ENCODE measurements at regions not wholly inside any gene's neighbourhood (a gene's known extent, or its start where the extent isn't known, plus 50 kb on each side); places are given as distances from the start of the nearest gene placed in this dataset.

DNA sequence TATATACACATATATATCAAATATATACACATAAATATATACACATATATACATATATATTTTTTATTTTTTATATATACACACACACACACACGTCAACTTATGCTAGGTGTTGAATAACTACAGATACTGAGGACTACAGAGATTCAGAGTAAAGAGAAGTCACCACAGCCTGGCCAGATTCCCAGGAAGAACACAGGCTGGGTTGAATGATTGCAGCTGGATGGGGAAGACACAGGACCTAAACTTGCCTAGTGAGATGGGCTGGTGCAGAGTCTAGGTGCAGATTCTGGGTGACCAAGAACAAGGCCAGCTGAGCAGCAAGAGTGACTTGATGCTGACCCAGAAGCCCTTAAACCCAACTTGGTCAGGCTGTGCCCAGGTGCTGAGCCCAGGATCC, 241.3 kb downstream of the KCTD12 start:
- Histone ChIP-seq H3K79me2 (ENCODE audit: insufficient read depth) (no peaks in the 10 kb centered on the region), H3K4me3 (ENCODE audit: low read depth in 2 of 2, low read length in 1 of 2) (no peak overlapping the region), H3K9me3 (no peaks in the 10 kb centered on the region), H3K4me1 (ENCODE audit: control insufficient read depth in 1 of 2, insufficient read depth in 2 of 2, low read depth in 1 of 2, low read length in 1 of 2) (no peaks in the 10 kb centered on the region; a peak in 2 of 4 replicates), H3K36me3 (replicated peaks in 1 of 2; ENCODE audit: control insufficient read depth in 1 of 2, insufficient read depth in 2 of 2, low read length in 1 of 2) (no peaks in the 10 kb centered on the region), H3K9ac (no peak overlapping the region), H3K27ac (ENCODE audit: low read depth in 2 of 2, low read length in 1 of 2) (no peak overlapping the region), H3F3A (replicated peaks; ENCODE audit: insufficient read depth) (peaks cover 4% of the 10 kb centered on the region), H3K27me3 (ENCODE audit: insufficient read depth) (no peaks in the 10 kb centered on the region), H4K20me1 (ENCODE audit: insufficient read depth) (no peaks in the 10 kb centered on the region), H3K4me2 (no peak overlapping the region), H3K9me2 (no peaks in the 10 kb centered on the region), H2AFZ (ENCODE audit: low read depth) (no peak overlapping the region)
- CTCF ChIA-PET: interaction anchor here (1.3 kb wide), 1 partner anchor 12 kb away, joined by 4 read pairs; no protein-coding TSS in a partner anchor
- POLR2A ChIA-PET: no interaction called here
- WGBS (ENCODE audit: low lambda C conversion rate): 0% methylated on average over 1 of the region's 1 CpG
- TF ChIP-seq RCOR1 (IDR thresholded peaks at IDR 0.05; ENCODE audit: low read length): no peak
- no peak for TF ChIP-seq NFIC (IDR thresholded peaks at IDR 0.05; ENCODE audit: borderline replicate concordance)
- no peak for TF ChIP-seq TCF12 (IDR thresholded peaks at IDR 0.05)
- no peak for TF ChIP-seq USF1 (IDR thresholded peaks at IDR 0.05; ENCODE audit: borderline replicate concordance, low read depth)
- TF ChIP-seq FOXJ3 (CRISPR knock-in tag; IDR thresholded peaks at IDR 0.05): no peak
- TF ChIP-seq SIN3A (IDR thresholded peaks at IDR 0.05; ENCODE audit: borderline replicate concordance, low read depth, low read length): no peak
- TF ChIP-seq EZH2phosphoT487 (IDR thresholded peaks at IDR 0.05; ENCODE audit: borderline replicate concordance, low read depth): no peak
- TF ChIP-seq, protein P1, sequence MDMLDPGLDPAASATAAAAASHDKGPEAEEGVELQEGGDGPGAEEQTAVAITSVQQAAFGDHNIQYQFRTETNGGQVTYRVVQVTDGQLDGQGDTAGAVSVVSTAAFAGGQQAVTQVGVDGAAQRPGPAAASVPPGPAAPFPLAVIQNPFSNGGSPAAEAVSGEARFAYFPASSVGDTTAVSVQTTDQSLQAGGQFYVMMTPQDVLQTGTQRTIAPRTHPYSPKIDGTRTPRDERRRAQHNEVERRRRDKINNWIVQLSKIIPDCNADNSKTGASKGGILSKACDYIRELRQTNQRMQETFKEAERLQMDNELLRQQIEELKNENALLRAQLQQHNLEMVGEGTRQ (IDR thresholded peaks at IDR 0.05; ENCODE audit: borderline replicate concordance, low read depth, low read length): no peak
- no peak for TF ChIP-seq POLR2AphosphoS5 (IDR thresholded peaks at IDR 0.05; ENCODE audit: low read depth, low read length)
- TF ChIP-seq NRF1 (IDR thresholded peaks at IDR 0.05; ENCODE audit: low read depth, low read length): no peak
- TF ChIP-seq RAD21 (IDR thresholded peaks at IDR 0.05; ENCODE audit: low read length): no peak
- no peak for TF ChIP-seq GATA2 (CRISPR knock-in tag; IDR thresholded peaks at IDR 0.05)
- TF ChIP-seq ELF1 (IDR thresholded peaks at IDR 0.05): no peak
- TF ChIP-seq RFX5 (IDR thresholded peaks at IDR 0.05; ENCODE audit: low read length): no peak
- TF ChIP-seq TAF1 (IDR thresholded peaks at IDR 0.05; ENCODE audit: borderline replicate concordance, low read depth, low read length): no peak
- no peak for TF ChIP-seq RXRA (IDR thresholded peaks at IDR 0.05; ENCODE audit: borderline replicate concordance, low read depth)
- TF ChIP-seq IRF3 (IDR thresholded peaks at IDR 0.05; ENCODE audit: low read depth, low read length): no peak
- TF ChIP-seq YY1 (IDR thresholded peaks at IDR 0.05; ENCODE audit: low read depth): no peak
- no peak for DNase-seq
